ENCODE measurements at regions not wholly inside any gene's neighbourhood (a gene's known extent, or its start where the extent isn't known, plus 50 kb on each side); places are given as distances from the start of the nearest gene placed in this dataset.

DNA sequence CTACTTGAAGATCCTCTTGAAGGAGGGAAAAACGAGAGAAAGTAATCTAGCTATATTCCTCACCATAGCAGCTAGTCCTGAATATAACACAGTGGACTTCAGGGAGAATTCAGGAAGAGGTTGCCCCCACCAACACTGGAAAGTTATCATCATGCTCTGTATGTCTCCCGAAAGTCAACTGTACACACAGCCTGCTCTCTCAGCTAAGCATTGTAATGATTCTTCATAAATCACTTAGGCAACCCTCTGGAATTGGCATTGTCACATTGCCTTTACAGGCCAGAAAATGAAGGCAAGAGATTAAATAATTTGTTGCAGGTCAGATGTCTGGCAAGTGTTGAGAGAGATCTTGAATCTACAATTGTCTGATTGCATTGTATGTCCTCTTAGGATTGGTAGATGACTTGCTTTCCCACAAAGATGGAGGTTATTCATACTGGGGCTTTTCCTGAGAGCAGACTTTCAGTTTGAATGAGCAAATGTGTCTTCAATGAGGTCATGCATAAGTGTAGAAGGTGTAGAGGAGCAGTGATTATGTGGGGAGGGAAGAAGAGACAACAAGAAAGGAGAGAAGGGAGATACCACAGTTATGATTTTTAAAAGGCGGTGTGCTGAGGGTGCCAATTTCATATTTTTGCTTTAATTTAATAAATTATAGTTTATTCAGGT lies 667.2 kb downstream of the DCDC2C start:
- Histone ChIP-seq H4K20me1 (ENCODE audit: control insufficient read depth, insufficient read depth, low read depth, low read length) (no peaks in the 10 kb centered on the region), H3K27me3 (ENCODE audit: control insufficient read depth, low read length) (no peaks in the 10 kb centered on the region), H3K9me2 (replicated peaks; ENCODE audit: control insufficient read depth, low read length) (no peaks in the 10 kb centered on the region), H3K36me3 (ENCODE audit: control insufficient read depth, low read length) (no peaks in the 10 kb centered on the region), H3F3A (ENCODE audit: control insufficient read depth, insufficient read depth) (no peaks in the 10 kb centered on the region), H3K4me3 (ENCODE audit: low read length) (no peak overlapping the region), H3K79me2 (ENCODE audit: control insufficient read depth, low read length) (no peaks in the 10 kb centered on the region), H3K4me1 (ENCODE audit: control insufficient read depth, low read length) (no peaks in the 10 kb centered on the region), H3K27ac (ENCODE audit: low read depth, low read length) (no peak overlapping the region), H3K9me3 (ENCODE audit: control insufficient read depth, insufficient read depth, low read length) (no peaks in the 10 kb centered on the region), H3K4me2 (ENCODE audit: low read length) (no peak overlapping the region)
- TF ChIP-seq, protein P1, sequence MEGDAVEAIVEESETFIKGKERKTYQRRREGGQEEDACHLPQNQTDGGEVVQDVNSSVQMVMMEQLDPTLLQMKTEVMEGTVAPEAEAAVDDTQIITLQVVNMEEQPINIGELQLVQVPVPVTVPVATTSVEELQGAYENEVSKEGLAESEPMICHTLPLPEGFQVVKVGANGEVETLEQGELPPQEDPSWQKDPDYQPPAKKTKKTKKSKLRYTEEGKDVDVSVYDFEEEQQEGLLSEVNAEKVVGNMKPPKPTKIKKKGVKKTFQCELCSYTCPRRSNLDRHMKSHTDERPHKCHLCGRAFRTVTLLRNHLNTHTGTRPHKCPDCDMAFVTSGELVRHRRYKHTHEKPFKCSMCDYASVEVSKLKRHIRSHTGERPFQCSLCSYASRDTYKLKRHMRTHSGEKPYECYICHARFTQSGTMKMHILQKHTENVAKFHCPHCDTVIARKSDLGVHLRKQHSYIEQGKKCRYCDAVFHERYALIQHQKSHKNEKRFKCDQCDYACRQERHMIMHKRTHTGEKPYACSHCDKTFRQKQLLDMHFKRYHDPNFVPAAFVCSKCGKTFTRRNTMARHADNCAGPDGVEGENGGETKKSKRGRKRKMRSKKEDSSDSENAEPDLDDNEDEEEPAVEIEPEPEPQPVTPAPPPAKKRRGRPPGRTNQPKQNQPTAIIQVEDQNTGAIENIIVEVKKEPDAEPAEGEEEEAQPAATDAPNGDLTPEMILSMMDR (IDR thresholded peaks at IDR 0.05; ENCODE audit: low read depth, low read length, poor library complexity, severe bottlenecking): no peak
- no peak for TF ChIP-seq EZH2phosphoT487 (IDR thresholded peaks at IDR 0.05; ENCODE audit: borderline replicate concordance, low read length)

DNA sequence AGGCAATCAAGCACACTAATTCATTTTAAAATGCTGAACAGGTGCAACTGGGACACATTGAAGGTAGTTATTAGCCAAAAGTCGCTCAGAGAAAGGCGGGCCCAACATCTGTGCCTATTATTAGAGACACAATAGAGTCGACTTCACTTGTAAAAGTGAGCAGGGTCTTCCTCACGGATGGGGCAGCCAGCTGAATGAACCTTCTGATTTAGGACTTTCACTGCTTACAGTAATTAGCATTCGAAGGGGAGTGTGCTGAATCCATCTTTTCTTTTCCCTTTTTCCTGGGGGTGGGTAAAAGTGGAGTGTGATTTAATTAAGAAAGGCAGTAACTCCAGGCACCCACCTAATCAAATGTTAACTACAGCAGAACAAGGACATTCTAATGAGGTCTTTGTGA lies 677.7 kb downstream of the DCDC2C start:
- Histone ChIP-seq H3K27ac (ENCODE audit: low read depth, low read length) (no peak overlapping the region), H3K9me3 (ENCODE audit: control insufficient read depth, insufficient read depth, low read length) (no peaks in the 10 kb centered on the region), H3K9me2 (replicated peaks; ENCODE audit: control insufficient read depth, low read length) (no peaks in the 10 kb centered on the region), H4K20me1 (ENCODE audit: control insufficient read depth, insufficient read depth, low read depth, low read length) (no peaks in the 10 kb centered on the region), H3K79me2 (ENCODE audit: control insufficient read depth, low read length) (no peaks in the 10 kb centered on the region), H3F3A (ENCODE audit: control insufficient read depth, insufficient read depth) (no peaks in the 10 kb centered on the region), H3K4me2 (ENCODE audit: low read length) (no peak overlapping the region), H3K27me3 (ENCODE audit: control insufficient read depth, low read length) (no peaks in the 10 kb centered on the region), H3K4me1 (ENCODE audit: control insufficient read depth, low read length) (no peaks in the 10 kb centered on the region), H3K36me3 (ENCODE audit: control insufficient read depth, low read length) (no peaks in the 10 kb centered on the region), H3K4me3 (ENCODE audit: low read length) (no peak overlapping the region)
- no peak for TF ChIP-seq EZH2phosphoT487 (IDR thresholded peaks at IDR 0.05; ENCODE audit: borderline replicate concordance, low read length)
- TF ChIP-seq, protein P1 (IDR thresholded peaks at IDR 0.05; ENCODE audit: low read depth, low read length, poor library complexity, severe bottlenecking): no peak

DNA sequence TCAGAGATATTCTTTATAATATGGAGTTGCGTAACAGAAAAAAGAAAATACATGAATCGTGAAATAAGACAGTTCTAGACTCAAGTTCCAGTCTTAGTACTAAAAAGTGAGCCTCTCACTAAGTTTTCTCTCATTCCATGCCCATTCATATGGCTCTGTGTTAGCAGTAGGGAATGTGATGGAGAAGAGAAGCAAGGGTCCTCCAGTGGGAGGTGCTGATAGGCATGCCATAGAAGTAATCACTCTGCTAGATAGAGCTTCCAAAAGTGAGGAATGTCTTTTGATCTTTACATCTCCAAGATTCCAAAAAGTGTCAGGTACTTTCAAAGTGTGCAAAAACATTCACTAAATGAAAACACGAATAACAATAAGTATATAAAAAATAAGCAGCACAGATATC lies 678.4 kb downstream of the DCDC2C start:
- no peaks in the 10 kb centered on the region for H3F3A ChIP-seq (ENCODE audit: control insufficient read depth, insufficient read depth)
- H3K36me3 ChIP-seq (ENCODE audit: control insufficient read depth, low read length): no peaks in the 10 kb centered on the region
- no peak overlapping the region for H3K4me3 ChIP-seq (ENCODE audit: low read length)
- no peaks in the 10 kb centered on the region for H3K4me1 ChIP-seq (ENCODE audit: control insufficient read depth, low read length)
- H3K27me3 ChIP-seq (ENCODE audit: control insufficient read depth, low read length): no peaks in the 10 kb centered on the region
- no peak for TF ChIP-seq EZH2phosphoT487 (IDR thresholded peaks at IDR 0.05; ENCODE audit: borderline replicate concordance, low read length)
- TF ChIP-seq, protein P1 (IDR thresholded peaks at IDR 0.05; ENCODE audit: low read depth, low read length, poor library complexity, severe bottlenecking): no peak
- no peaks in the 10 kb centered on the region for H4K20me1 ChIP-seq (ENCODE audit: control insufficient read depth, insufficient read depth, low read depth, low read length)
- no peaks in the 10 kb centered on the region for H3K9me2 ChIP-seq (replicated peaks; ENCODE audit: control insufficient read depth, low read length)
- no peak overlapping the region for H3K4me2 ChIP-seq (ENCODE audit: low read length)
- no peaks in the 10 kb centered on the region for H3K79me2 ChIP-seq (ENCODE audit: control insufficient read depth, low read length)
- no peaks in the 10 kb centered on the region for H3K9me3 ChIP-seq (ENCODE audit: control insufficient read depth, insufficient read depth, low read length)
- no peak overlapping the region for H3K27ac ChIP-seq (ENCODE audit: low read depth, low read length)
